ENCODE measurements at regions not wholly inside any gene's neighbourhood (a gene's known extent, or its start where the extent isn't known, plus 50 kb on each side); places are given as distances from the start of the nearest gene placed in this dataset.

GRCh38 chr2:11969774-11970173 is 223.3 kb downstream of the LPIN1 start:
- no peak for DNase-seq (ENCODE audit: low read depth)
- H3K4me3 ChIP-seq (ENCODE audit: low read length) = no peak overlapping the region
- no peak for TF ChIP-seq CTCF (conservative IDR thresholded peaks at IDR 0.05; ENCODE audit: low read depth, low read length)

GRCh38 chr2:11974573-11974972 is 228.1 kb downstream of the LPIN1 start:
- DNase-seq (ENCODE audit: low read depth) = no peak
- H3K4me3 ChIP-seq (ENCODE audit: low read length) = no peak overlapping the region
- no peak for TF ChIP-seq CTCF (conservative IDR thresholded peaks at IDR 0.05; ENCODE audit: low read depth, low read length)

- TF ChIP-seq CTCF (conservative IDR thresholded peaks at IDR 0.05; ENCODE audit: low read depth, low read length) = no peak
- no peak overlapping the region for H3K4me3 ChIP-seq (ENCODE audit: low read length)
- DNase-seq (ENCODE audit: low read depth) = no peak
Measured at GRCh38 chr2:11975373-11975772, 228.9 kb downstream of the LPIN1 start.

GRCh38 chr2:11976073-11976472 is 229.6 kb downstream of the LPIN1 start:
- no peak for DNase-seq (ENCODE audit: low read depth)
- H3K4me3 ChIP-seq (ENCODE audit: low read length) = no peak overlapping the region
- no peak for TF ChIP-seq CTCF (conservative IDR thresholded peaks at IDR 0.05; ENCODE audit: low read depth, low read length)

- TF ChIP-seq CTCF (conservative IDR thresholded peaks at IDR 0.05; ENCODE audit: low read depth, low read length) = no peak
- no peak for DNase-seq (ENCODE audit: low read depth)
- no peak overlapping the region for H3K4me3 ChIP-seq (ENCODE audit: low read length)
Measured at GRCh38 chr2:11977766-11978524, 231.5 kb downstream of the LPIN1 start.

GRCh38 chr2:11980809-11981208 is 234.4 kb downstream of the LPIN1 start:
- no peak overlapping the region for H3K4me3 ChIP-seq (ENCODE audit: low read length)
- no peak for DNase-seq (ENCODE audit: low read depth)

More at GRCh38 chr2:11980809-11981208, 234.4 kb downstream of the LPIN1 start:
- TF ChIP-seq CTCF (conservative IDR thresholded peaks at IDR 0.05; ENCODE audit: low read depth, low read length) = no peak
